ENCODE measurements at regions not wholly inside any gene's neighbourhood (a gene's known extent, or its start where the extent isn't known, plus 50 kb on each side); places are given as distances from the start of the nearest gene placed in this dataset.

GRCh38 chr1:166511761-166512160, 327.5 kb upstream of the POGK start:
- FAIRE-seq (no peak), DNase-seq (ENCODE audit: low read depth in 1 of 2, low spot score in 2 of 2) (no peak)
- H2AFZ ChIP-seq (ENCODE audit: low read length) = no peak overlapping the region
- H4K20me1 ChIP-seq (replicated peaks in 1 of 2; ENCODE audit: control insufficient read depth in 1 of 2, insufficient read depth in 2 of 2, low read length in 2 of 2) = no peaks in the 10 kb centered on the region
- no peak overlapping the region for H3K23ac ChIP-seq (ENCODE audit: insufficient read length)
- no peak overlapping the region for H2BK20ac ChIP-seq (ENCODE audit: low read length)
- POLR2A ChIA-PET (ENCODE audit: partially characterized antibody) = no interaction called here
- no peak overlapping the region for H4K8ac ChIP-seq (ENCODE audit: extremely low read depth, insufficient read depth, low read length)
- H3K36me3 ChIP-seq (ENCODE audit: control insufficient read depth in 2 of 4, insufficient read depth in 4 of 4, low read length in 3 of 4) = no peaks in the 10 kb centered on the region; a peak in 1 of 8 replicates
- no peaks in the 10 kb centered on the region for H3K79me1 ChIP-seq (ENCODE audit: low read depth, low read length)
- no peak overlapping the region for H2BK15ac ChIP-seq (ENCODE audit: low read length)
- no peak overlapping the region for H3K4me2 ChIP-seq (ENCODE audit: insufficient read depth in 1 of 2, low read depth in 2 of 2, low read length in 2 of 2)
- H2AK5ac ChIP-seq (ENCODE audit: low read depth, low read length) = no peak overlapping the region
- H2BK120ac ChIP-seq (replicated peaks; ENCODE audit: low read depth, low read length) = no peak overlapping the region
- H3K27me3 ChIP-seq (replicated peaks in 1 of 4; ENCODE audit: control insufficient read depth in 3 of 4, extremely low read depth in 1 of 4, insufficient read depth in 3 of 4, low read length in 3 of 4) = no peaks in the 10 kb centered on the region
- WGBS, 2 experiments (ENCODE audit: extremely low coverage in 1 of 2, insufficient coverage in 1 of 2, insufficient read length in 1 of 2, insufficient replicate concordance in 2 of 2, low coverage in 1 of 2, low lambda C conversion rate in 2 of 2, missing lambda C conversion rate in 1 of 2) = 86% methylated on average over 2 of the region's 2 CpGs; no CpG with 5 or more reads in 1 of the 2 experiments
- H2BK5ac ChIP-seq (ENCODE audit: low read depth, low read length) = no peak overlapping the region
- no peak overlapping the region for H3K56ac ChIP-seq (replicated peaks; ENCODE audit: insufficient read length, low read depth, low read length)
- H3K4me1 ChIP-seq (replicated peaks in 1 of 4; ENCODE audit: control insufficient read depth in 3 of 4, insufficient read depth in 4 of 4, low read length in 3 of 4) = no peaks in the 10 kb centered on the region
- no peak overlapping the region for H3K27ac ChIP-seq (ENCODE audit: low read depth, low read length)
- H3K4me3 ChIP-seq (ENCODE audit: extremely low read depth in 1 of 4, insufficient read depth in 2 of 4, low read depth in 3 of 4, low read length in 4 of 4) = no peak overlapping the region
- H3K9ac ChIP-seq (replicated peaks in 1 of 4; ENCODE audit: extremely low read depth in 1 of 4, low read depth in 3 of 4, low read length in 3 of 4) = no peak overlapping the region
- CTCF ChIA-PET (ENCODE audit: partially characterized antibody) = interaction anchor here (0.6 to 1.3 kb wide), 2 partner anchors 32 to 352 kb away, joined by 3 read pairs; no protein-coding TSS in a partner anchor
- H3K14ac ChIP-seq (ENCODE audit: insufficient read length) = no peak overlapping the region
- no peak overlapping the region for H3K4ac ChIP-seq (replicated peaks; ENCODE audit: insufficient read length, low read depth, low read length)
- no peak overlapping the region for H3K18ac ChIP-seq (ENCODE audit: extremely low read depth, low read length)
- no peak overlapping the region for H4K91ac ChIP-seq (replicated peaks; ENCODE audit: insufficient read length, low read length)
- peaks cover 5 to 17% of the 10 kb centered on the region in 2 experiments; a peak in 3 of 4 replicates for H3K9me3 ChIP-seq (ENCODE audit: insufficient read depth in 2 of 2, low read depth in 1 of 2, low read length in 1 of 2)
- no peak overlapping the region for H2BK12ac ChIP-seq (ENCODE audit: low read depth, low read length)
- H3K23me2 ChIP-seq (ENCODE audit: low read depth, low read length) = no peaks in the 10 kb centered on the region
- H4K5ac ChIP-seq (ENCODE audit: insufficient read length, low read depth, low read length) = no peak overlapping the region
- no peaks in the 10 kb centered on the region for H3K79me2 ChIP-seq (ENCODE audit: control insufficient read depth in 1 of 2, insufficient read depth in 2 of 2, low read length in 2 of 2)
- no peak for TF ChIP-seq HDAC6 (IDR thresholded peaks at IDR 0.05; ENCODE audit: low read depth, low read length)
- no peak for TF ChIP-seq GTF2F1 (IDR thresholded peaks at IDR 0.05; ENCODE audit: borderline replicate concordance, low read depth, low read length)
- TF ChIP-seq EZH2 (IDR thresholded peaks at IDR 0.05; ENCODE audit: low read depth, low read length, severe bottlenecking) = no peak
- TF ChIP-seq ASH2L (IDR thresholded peaks at IDR 0.05; ENCODE audit: low read length) = no peak
- no peak for TF ChIP-seq BCL11A (IDR thresholded peaks at IDR 0.05; ENCODE audit: low read depth in 2 of 2, low read length in 2 of 2)
- TF ChIP-seq, protein P1, sequence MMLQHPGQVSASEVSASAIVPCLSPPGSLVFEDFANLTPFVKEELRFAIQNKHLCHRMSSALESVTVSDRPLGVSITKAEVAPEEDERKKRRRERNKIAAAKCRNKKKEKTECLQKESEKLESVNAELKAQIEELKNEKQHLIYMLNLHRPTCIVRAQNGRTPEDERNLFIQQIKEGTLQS (IDR thresholded peaks at IDR 0.05; ENCODE audit: insufficient read depth, low read depth, low read length) = no peak
- TF ChIP-seq ZNF274 (IDR thresholded peaks at IDR 0.05; ENCODE audit: borderline replicate concordance, extremely low read depth, low read length) = no peak
- no peak for TF ChIP-seq CEBPB (IDR thresholded peaks at IDR 0.05; ENCODE audit: low read depth, low read length)
- TF ChIP-seq SP1 (IDR thresholded peaks at IDR 0.05; ENCODE audit: low read depth, low read length) = no peak
- no peak for TF ChIP-seq RBBP5 (IDR thresholded peaks at IDR 0.05; ENCODE audit: borderline replicate concordance, low read depth, low read length)
- TF ChIP-seq BACH1 (IDR thresholded peaks at IDR 0.05; ENCODE audit: low read length) = no peak
- TF ChIP-seq JUN (IDR thresholded peaks at IDR 0.05; ENCODE audit: low read depth, low read length) = no peak
- no peak for TF ChIP-seq RFX5 (IDR thresholded peaks at IDR 0.05; ENCODE audit: borderline replicate concordance, low read depth, low read length)
- TF ChIP-seq SIN3A (conservative IDR thresholded peaks at IDR 0.05 in 1 of 2, IDR thresholded peaks at IDR 0.05 in 1 of 2; ENCODE audit: low read depth in 1 of 2, low read length in 2 of 2) = no peak
- TF ChIP-seq PHF8 (conservative IDR thresholded peaks at IDR 0.05; ENCODE audit: low read depth, low read length) = no peak

All from H1 (cell line).